GM23338 (cell line): ENCODE measurements at regions not wholly inside any gene's neighbourhood (a gene's known extent, or its start where the extent isn't known, plus 50 kb on each side); places are given as distances from the start of the nearest gene placed in this dataset.

Experiments
- ATAC-seq: fragments of 200-7000 bp; cut with Tn5 transposase; 3 replicates; pipeline ENCODE4 v1.9.1; 2020
- DNase-seq: peaks from one replicate; pipeline ENCODE4 v3.0.0-alpha.2; 2015; ENCODE audit warnings: low spot score
- H2AFZ ChIP-seq: fragments of 200-600 bp; sonication (generic); 2 replicates; pipeline ENCODE4 v1.8.0; 2016; ENCODE audit warnings: antibody characterized with exemption, mild to moderate bottlenecking, moderate library complexity
- H3F3A ChIP-seq: fragments of 200-600 bp; sonication (generic); replicated peaks from 2 replicates; pipeline ENCODE4 v1.8.0; 2017; ENCODE audit warnings: antibody characterized with exemption, mixed run types, low read depth
- H3K27ac ChIP-seq: fragments of 200-600 bp; sonication (generic); 2 replicates; pipeline ENCODE4 v1.6.1; 2016; ENCODE audit warnings: low read depth
- H3K27me3 ChIP-seq: fragments of 200-600 bp; sonication (generic); 2 replicates; pipeline ENCODE4 v1.8.0; 2016; ENCODE audit warnings: mild to moderate bottlenecking, mixed run types, moderate library complexity; ENCODE audit not compliant: insufficient read depth
- H3K36me3 ChIP-seq: fragments of 200-600 bp; sonication (generic); 2 replicates; pipeline ENCODE4 v1.8.0; 2016; ENCODE audit warnings: mild to moderate bottlenecking; ENCODE audit not compliant: insufficient read depth
- H3K4me1 ChIP-seq: fragments of 200-600 bp; sonication (generic); 2 replicates; pipeline ENCODE4 v1.8.0; 2016; ENCODE audit warnings: mild to moderate bottlenecking, moderate library complexity; ENCODE audit not compliant: insufficient read depth
- H3K4me2 ChIP-seq: fragments of 200-600 bp; sonication (generic); 2 replicates; pipeline ENCODE4 v1.7.1; 2017; ENCODE audit warnings: mixed run types
- H3K4me3 ChIP-seq: fragments of 200-600 bp; sonication (generic); 2 replicates; pipeline ENCODE4 v1.6.1; 2016; ENCODE audit warnings: mixed run types
- H3K79me2 ChIP-seq: fragments of 200-600 bp; sonication (generic); replicated peaks from 2 replicates; pipeline ENCODE4 v1.8.0; 2017; ENCODE audit warnings: mild to moderate bottlenecking; ENCODE audit not compliant: insufficient read depth
- H3K9me2 ChIP-seq: fragments of 200-600 bp; sonication (generic); 2 replicates; pipeline ENCODE4 v1.8.0; 2017; ENCODE audit not compliant: insufficient read depth
- H4K20me1 ChIP-seq: fragments of 200-600 bp; sonication (generic); replicated peaks from 2 replicates; pipeline ENCODE4 v1.8.0; 2017; ENCODE audit warnings: mild to moderate bottlenecking; ENCODE audit not compliant: insufficient read depth
- H3K27ac Mint-ChIP-seq: 2 replicates; pipeline ENCODE4 v1.8.0; 2020; ENCODE audit warnings: inconsistent platforms, mild to moderate bottlenecking, moderate library complexity, mixed read lengths
- H3K27me3 Mint-ChIP-seq: 3 replicates; pipeline ENCODE4 v1.8.0; 2022; ENCODE audit warnings: low read depth, mild to moderate bottlenecking, moderate library complexity, mixed read lengths, inconsistent platforms; ENCODE audit not compliant: insufficient read depth, poor library complexity
- H3K36me3 Mint-ChIP-seq: 3 replicates; pipeline ENCODE4 v1.8.0; 2021; ENCODE audit warnings: low read depth, mild to moderate bottlenecking, inconsistent platforms, moderate library complexity, mixed read lengths
- H3K4me1 Mint-ChIP-seq: 3 replicates; pipeline ENCODE4 v1.8.0; 2020; ENCODE audit warnings: mild to moderate bottlenecking, inconsistent platforms, mixed read lengths
- H3K4me3 Mint-ChIP-seq: 3 replicates; pipeline ENCODE4 v1.8.0; 2021; ENCODE audit warnings: moderate library complexity, mild to moderate bottlenecking, inconsistent platforms, mixed read lengths
- H3K9me3 Mint-ChIP-seq: 3 replicates; pipeline ENCODE4 v1.8.0; 2020; ENCODE audit warnings: moderate library complexity, mild to moderate bottlenecking, inconsistent platforms, mixed read lengths
- CREB1 ChIP-seq: fragments of 250-450 bp; sonication (Bioruptor Pico); IDR thresholded peaks from 2 replicates; pipeline ENCODE4 v1.5.0; 2020; ENCODE audit warnings: low read depth, mild to moderate bottlenecking, moderate library complexity
- EZH2 ChIP-seq: fragments of 200-600 bp; sonication (generic); IDR thresholded peaks from one replicate; pipeline ENCODE4 v1.8.0; 2017; ENCODE audit warnings: antibody characterized with exemption, mild to moderate bottlenecking, low read depth; ENCODE audit not compliant: unreplicated experiment
- EZH2phosphoT487 ChIP-seq: fragments of 200-600 bp; sonication (generic); IDR thresholded peaks from one replicate; pipeline ENCODE4 v1.8.1; 2018; ENCODE audit warnings: antibody characterized with exemption; ENCODE audit not compliant: unreplicated experiment
- STAT1 ChIP-seq: IDR thresholded peaks from one replicate; pipeline ENCODE4 v1.6.1; 2016; ENCODE audit warnings: antibody characterized with exemption; ENCODE audit not compliant: unreplicated experiment
- ZNF114 ChIP-seq: fragments of 250-450 bp; sonication (Bioruptor Pico); IDR thresholded peaks from 2 replicates; pipeline ENCODE4 v1.5.0; 2020; ENCODE audit warnings: mild to moderate bottlenecking, moderate library complexity
- ZNF462 ChIP-seq: fragments of 250-450 bp; sonication (Bioruptor Pico); IDR thresholded peaks from 2 replicates; pipeline ENCODE4 v1.5.0; 2020; ENCODE audit warnings: mild to moderate bottlenecking, moderate library complexity
- TF ChIP-seq, protein P1 (sequence below), 2 experiments: fragments of 200-600 bp in 1 of 2; sonication (generic) in 1 of 2; conservative IDR thresholded peaks; 2 replicates each; pipeline versions ENCODE4 v1.5.1 to v1.6.1; 2016 to 2017; ENCODE audit warnings: antibody characterized with exemption in 2 of 2, low read depth in 2 of 2, mild to moderate bottlenecking in 2 of 2, moderate library complexity in 1 of 2

DNA sequence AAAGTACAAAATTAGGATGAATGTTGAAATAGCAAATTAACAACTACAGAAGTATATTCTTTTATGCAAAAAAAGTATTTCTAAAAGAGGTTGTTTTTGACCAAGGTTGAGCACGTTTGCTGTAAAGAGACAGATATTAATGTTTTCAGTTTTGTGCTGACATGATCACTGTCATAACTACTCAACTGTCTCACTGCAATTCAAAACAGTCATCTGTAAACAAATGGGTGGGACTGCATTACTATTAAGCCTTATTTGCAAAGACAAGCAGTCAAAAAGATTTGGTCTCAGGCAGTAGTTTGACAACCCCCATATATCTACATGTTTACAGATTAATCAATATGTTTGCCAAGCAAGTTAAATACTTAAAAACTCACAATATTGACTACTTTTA lies 109.1 kb upstream of the ZNF385D start:
- H3K27ac Mint-ChIP-seq = no peak overlapping the region

More for the DNA sequence above, 109.1 kb upstream of the ZNF385D start:
- no peak overlapping the region for H3K4me3 Mint-ChIP-seq
- H3K36me3 Mint-ChIP-seq = no peaks in the 10 kb centered on the region
- no peaks in the 10 kb centered on the region for H3K36me3 ChIP-seq
- H3K4me2 ChIP-seq = no peak overlapping the region
- H3K27me3 Mint-ChIP-seq = no peaks in the 10 kb centered on the region
- TF ChIP-seq ZNF462 (CRISPR knock-in tag) = no peak
- TF ChIP-seq, protein P1, sequence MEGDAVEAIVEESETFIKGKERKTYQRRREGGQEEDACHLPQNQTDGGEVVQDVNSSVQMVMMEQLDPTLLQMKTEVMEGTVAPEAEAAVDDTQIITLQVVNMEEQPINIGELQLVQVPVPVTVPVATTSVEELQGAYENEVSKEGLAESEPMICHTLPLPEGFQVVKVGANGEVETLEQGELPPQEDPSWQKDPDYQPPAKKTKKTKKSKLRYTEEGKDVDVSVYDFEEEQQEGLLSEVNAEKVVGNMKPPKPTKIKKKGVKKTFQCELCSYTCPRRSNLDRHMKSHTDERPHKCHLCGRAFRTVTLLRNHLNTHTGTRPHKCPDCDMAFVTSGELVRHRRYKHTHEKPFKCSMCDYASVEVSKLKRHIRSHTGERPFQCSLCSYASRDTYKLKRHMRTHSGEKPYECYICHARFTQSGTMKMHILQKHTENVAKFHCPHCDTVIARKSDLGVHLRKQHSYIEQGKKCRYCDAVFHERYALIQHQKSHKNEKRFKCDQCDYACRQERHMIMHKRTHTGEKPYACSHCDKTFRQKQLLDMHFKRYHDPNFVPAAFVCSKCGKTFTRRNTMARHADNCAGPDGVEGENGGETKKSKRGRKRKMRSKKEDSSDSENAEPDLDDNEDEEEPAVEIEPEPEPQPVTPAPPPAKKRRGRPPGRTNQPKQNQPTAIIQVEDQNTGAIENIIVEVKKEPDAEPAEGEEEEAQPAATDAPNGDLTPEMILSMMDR (conservative IDR thresholded peaks at IDR 0.05; ENCODE audit: low read depth in 2 of 2) = no peak
- TF ChIP-seq EZH2phosphoT487 = no peak
- no peak for TF ChIP-seq ZNF114 (CRISPR knock-in tag)
- TF ChIP-seq EZH2 = no peak
- no peak for TF ChIP-seq STAT1
- TF ChIP-seq CREB1 (CRISPR knock-in tag) = no peak
- H3K27ac ChIP-seq = no peak overlapping the region
- H2AFZ ChIP-seq = no peak overlapping the region
- no peaks in the 10 kb centered on the region for H3K27me3 ChIP-seq
- no peaks in the 10 kb centered on the region for H3F3A ChIP-seq
- no peak overlapping the region for H3K4me3 ChIP-seq
- H3K9me2 ChIP-seq = no peaks in the 10 kb centered on the region
- no peaks in the 10 kb centered on the region for H4K20me1 ChIP-seq
- peaks cover 16% of the 10 kb centered on the region for H3K4me1 Mint-ChIP-seq
- no peaks in the 10 kb centered on the region for H3K79me2 ChIP-seq
- H3K9me3 Mint-ChIP-seq = no peaks in the 10 kb centered on the region
- ATAC-seq (no peak), DNase-seq (no peak)
- H3K4me1 ChIP-seq = peaks cover 12% of the 10 kb centered on the region
